Calu3 (cell line): ENCODE measurements at regions not wholly inside any gene's neighbourhood (a gene's known extent, or its start where the extent isn't known, plus 50 kb on each side); places are given as distances from the start of the nearest gene placed in this dataset.

Experiments
- BruUV-seq: library from RNA; stranded (reverse); fragments of 400-500 nt; replicated peaks from 2 replicates; lab custom pipeline; 2021; lab: Mats Ljungman, UMichigan
- CTCF ChIA-PET: fragments of 300-600 bp; sonication (Branson Sonifier 250); formaldehyde crosslinking; loops from one replicate; lab custom pipeline; 2022; ENCODE audit warnings: antibody characterized with exemption; lab: Charles Lee
- DNase-seq: peaks from one replicate; pipeline ENCODE4 v3.0.0; 2022
- H3K27ac Mint-ChIP-seq: one replicate; pipeline ENCODE4 v1.8.0; 2022; ENCODE audit warnings: mixed read lengths; ENCODE audit not compliant: unreplicated experiment
- H3K27me3 Mint-ChIP-seq: one replicate; pipeline ENCODE4 v1.8.0; 2022; ENCODE audit warnings: mixed read lengths; ENCODE audit not compliant: unreplicated experiment
- H3K36me3 Mint-ChIP-seq: one replicate; pipeline ENCODE4 v1.8.0; 2022; ENCODE audit warnings: mild to moderate bottlenecking, moderate library complexity, mixed read lengths; ENCODE audit not compliant: insufficient read depth, unreplicated experiment
- H3K4me1 Mint-ChIP-seq: one replicate; pipeline ENCODE4 v1.8.0; 2022; ENCODE audit warnings: mild to moderate bottlenecking, low read depth, mixed read lengths; ENCODE audit not compliant: unreplicated experiment
- H3K4me3 Mint-ChIP-seq: one replicate; pipeline ENCODE4 v1.8.0; 2022; ENCODE audit warnings: mild to moderate bottlenecking, low read depth, moderate library complexity, mixed read lengths; ENCODE audit not compliant: unreplicated experiment
- H3K9me3 Mint-ChIP-seq: one replicate; pipeline ENCODE4 v1.8.0; 2022; ENCODE audit warnings: low read depth, mixed read lengths; ENCODE audit not compliant: unreplicated experiment
- CTCF ChIP-seq: fragments of 200-600 bp; IDR thresholded peaks from one replicate; pipeline ENCODE4 v1.8.0; 2022; ENCODE audit warnings: antibody characterized with exemption; ENCODE audit not compliant: unreplicated experiment
- intact Hi-C: fragments of 100-400 bp; cut with micrococcal nuclease; formaldehyde crosslinking; loops from one replicate; pipeline ENCODE4 v1.10.0; 2022; ENCODE audit not compliant: unreplicated experiment

- Mint-ChIP-seq H3K9me3 (peaks cover 2% of the 10 kb centered on the region), H3K4me3 (no peak overlapping the region), H3K36me3 (no peaks in the 10 kb centered on the region), H3K27me3 (no peaks in the 10 kb centered on the region), H3K27ac (no peak overlapping the region), H3K4me1 (no peaks in the 10 kb centered on the region)
- DNase-seq = no peak
- TF ChIP-seq CTCF = no peak
- intact Hi-C loops = no loop called here
- CTCF ChIA-PET = no interaction called here
- no TSS peak for BruUV-seq
These were observed 659.3 kb upstream of the SLIT2 start for GRCh38 chr4:19592391-19592790.

GRCh38 chr4:19583827-19584569 is 667.7 kb upstream of the SLIT2 start:
- Mint-ChIP-seq H3K4me3 (no peak overlapping the region), H3K27me3 (no peaks in the 10 kb centered on the region), H3K4me1 (no peaks in the 10 kb centered on the region), H3K36me3 (no peaks in the 10 kb centered on the region), H3K9me3 (no peaks in the 10 kb centered on the region), H3K27ac (no peak overlapping the region)
- DNase-seq = no peak
- intact Hi-C loops = no loop called here
- no peak for TF ChIP-seq CTCF
- no TSS peak for BruUV-seq
- CTCF ChIA-PET = no interaction called here

GRCh38 chr4:19580095-19580494 is 671.6 kb upstream of the SLIT2 start:
- intact Hi-C loops = no loop called here
- H3K4me1 Mint-ChIP-seq = no peaks in the 10 kb centered on the region
- no peaks in the 10 kb centered on the region for H3K27me3 Mint-ChIP-seq
- BruUV-seq = no TSS peak
- TF ChIP-seq CTCF = no peak
- no peak overlapping the region for H3K27ac Mint-ChIP-seq
- H3K9me3 Mint-ChIP-seq = no peaks in the 10 kb centered on the region
- DNase-seq = no peak
- CTCF ChIA-PET = no interaction called here
- no peaks in the 10 kb centered on the region for H3K36me3 Mint-ChIP-seq
- H3K4me3 Mint-ChIP-seq = no peak overlapping the region

- Mint-ChIP-seq H3K27me3 (no peaks in the 10 kb centered on the region), H3K4me1 (no peaks in the 10 kb centered on the region), H3K4me3 (no peak overlapping the region), H3K9me3 (no peaks in the 10 kb centered on the region), H3K36me3 (no peaks in the 10 kb centered on the region), H3K27ac (no peak overlapping the region)
- TF ChIP-seq CTCF = no peak
- intact Hi-C loops = no loop called here
- no TSS peak for BruUV-seq
- DNase-seq = no peak
- CTCF ChIA-PET = no interaction called here
These were observed 672.1 kb upstream of the SLIT2 start for GRCh38 chr4:19579608-19580007.
